UCSD-AML1 (cell line): ENCODE measurements at regions not wholly inside any gene's neighbourhood (a gene's known extent, or its start where the extent isn't known, plus 50 kb on each side); places are given as distances from the start of the nearest gene placed in this dataset.

Source experiments
- DNase-seq: peaks from one replicate; lab custom pipeline; 2025; ENCODE audit not compliant: unreplicated experiment; lab: John Stamatoyannopoulos, UW

DNA sequence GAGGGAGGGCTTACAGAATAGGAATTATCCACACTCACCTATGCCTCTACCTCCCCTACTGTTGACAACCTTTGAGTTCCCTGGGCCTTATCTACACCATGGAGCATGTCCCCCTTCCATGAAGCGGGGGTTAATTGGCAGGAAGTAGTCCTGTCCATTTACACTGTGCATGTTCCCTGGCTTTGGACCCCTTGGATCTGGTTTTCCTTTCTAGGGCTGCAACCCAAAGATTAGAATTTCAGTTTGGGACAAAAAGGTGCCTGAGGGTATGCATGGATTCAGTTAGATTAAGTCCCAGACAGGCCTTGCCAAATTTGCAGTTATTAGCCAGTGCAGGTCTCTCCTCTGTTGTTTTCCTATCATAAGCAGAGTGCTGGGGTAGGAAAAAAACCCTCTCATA, 180.3 kb downstream of the CMPK2 start:
- no peak for DNase-seq

GRCh38 chr2:6692056-6692455, 173.7 kb downstream of the CMPK2 start:
- no peak for DNase-seq

DNA sequence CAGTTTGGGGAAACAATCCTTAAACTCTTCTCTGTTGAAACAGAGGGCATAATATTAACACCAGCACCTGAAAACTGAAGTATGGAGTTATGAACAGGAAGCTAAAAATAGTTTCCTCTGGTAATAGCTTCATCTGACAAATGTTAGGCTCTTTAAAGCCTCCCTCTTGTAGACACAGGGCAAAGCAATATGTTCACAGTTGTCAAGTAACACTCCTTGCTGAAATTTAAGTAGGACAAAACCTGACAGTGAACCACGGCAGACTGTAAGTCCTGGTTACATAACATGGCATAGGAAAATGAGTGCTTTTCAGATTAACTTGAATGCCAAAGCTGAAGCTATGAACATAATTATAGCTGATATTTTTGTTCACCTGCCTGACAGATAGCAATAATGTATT, 172.9 kb downstream of the CMPK2 start:
- DNase-seq = no peak

DNA sequence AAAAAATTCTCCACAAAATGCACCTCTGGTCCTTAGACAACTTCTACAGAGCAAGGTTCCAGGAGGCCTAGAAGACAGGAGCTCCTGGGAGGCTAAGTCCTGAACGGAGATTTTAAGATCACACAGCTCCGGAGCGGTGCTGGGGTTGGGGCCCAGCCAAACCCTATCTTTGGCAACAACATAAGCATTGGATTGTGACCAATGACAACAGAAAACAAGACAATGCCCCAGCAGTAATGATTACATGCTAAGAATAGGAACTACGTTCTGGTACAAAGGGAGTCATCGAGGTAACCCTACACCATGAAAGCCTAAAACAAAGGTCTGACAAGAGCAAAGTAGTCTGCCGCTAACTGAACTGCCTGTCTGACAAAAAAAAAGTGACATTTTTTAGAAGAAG, 171.2 kb downstream of the CMPK2 start:
- no peak for DNase-seq

DNA sequence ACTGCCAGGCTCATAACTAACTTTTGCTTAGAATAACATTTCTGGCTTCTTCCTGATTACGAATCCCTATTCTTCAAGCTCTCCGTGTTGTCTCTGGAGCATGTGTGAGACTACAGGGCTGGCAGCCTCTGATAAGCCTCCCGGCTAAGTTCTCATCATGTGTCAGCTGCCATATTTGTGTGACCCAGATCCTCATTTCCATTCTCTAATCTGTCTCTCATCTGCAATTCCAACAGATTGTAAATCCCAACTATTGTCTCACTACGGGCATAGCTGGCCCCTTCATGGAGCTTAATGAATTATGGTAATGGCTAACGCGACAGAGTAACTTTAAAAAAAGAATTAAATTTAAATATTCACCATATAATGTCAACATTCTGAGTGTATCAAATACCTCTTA, 165.4 kb downstream of the CMPK2 start:
- DNase-seq = no peak

GRCh38 chr2:6704077-6704476, 161.6 kb downstream of the CMPK2 start:
- no peak for DNase-seq

DNA sequence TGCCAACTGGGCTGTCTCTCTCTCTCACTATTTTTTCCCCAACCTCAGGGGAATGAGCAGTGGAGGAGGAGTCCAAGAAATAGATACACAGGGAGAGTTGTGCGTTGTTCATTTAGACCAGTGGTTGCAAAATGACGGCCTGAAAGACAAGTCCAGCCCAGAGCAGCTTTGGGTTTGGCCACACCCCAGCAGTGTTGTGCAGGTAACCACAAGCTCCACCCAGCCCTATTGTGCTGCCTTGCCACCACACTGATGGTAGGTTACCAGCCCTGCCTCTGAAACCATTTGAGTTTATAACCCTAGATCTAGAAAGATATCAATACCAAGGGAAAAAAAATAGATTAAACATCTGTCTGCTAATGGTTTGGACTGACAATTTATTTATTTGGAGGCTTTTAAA, 144.3 kb downstream of the CMPK2 start:
- DNase-seq = no peak

- DNase-seq = no peak
These were observed 143.1 kb downstream of the CMPK2 start for GRCh38 chr2:6722574-6722973.

DNA sequence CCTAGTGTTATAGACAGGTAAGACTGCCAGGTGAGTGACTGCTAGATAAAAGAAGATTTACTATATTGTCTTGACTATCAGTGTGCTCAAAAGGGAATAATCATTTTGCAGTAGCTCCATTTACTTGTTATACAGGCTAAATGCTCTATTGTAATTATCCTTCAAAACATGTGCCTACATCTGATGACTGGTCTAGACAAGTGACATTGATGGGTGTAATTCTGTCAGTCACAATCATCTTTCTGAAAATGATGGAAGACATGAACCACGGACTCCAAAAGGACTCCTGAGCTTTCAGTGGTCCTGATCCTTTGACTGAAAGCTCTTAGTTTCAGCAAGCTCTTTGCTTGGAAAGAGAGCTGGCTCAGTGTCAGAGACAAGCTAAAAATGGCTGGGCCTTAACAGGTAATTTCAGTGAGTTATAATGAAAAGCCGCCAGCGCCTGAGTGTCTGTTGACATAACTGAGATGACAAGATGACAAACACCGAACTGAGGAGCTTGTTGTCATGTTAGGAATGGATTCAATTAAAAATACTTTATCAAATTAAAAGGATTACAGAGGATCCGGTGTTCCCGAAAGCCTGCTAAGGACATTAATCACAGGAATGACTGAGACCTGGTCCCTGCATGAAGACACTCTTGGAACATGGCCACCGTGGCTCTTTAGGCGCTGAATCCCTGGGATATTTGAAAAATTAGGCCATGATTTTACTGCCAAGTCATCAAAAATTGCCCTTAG, 141.7 kb downstream of the CMPK2 start:
- no peak for DNase-seq

DNA sequence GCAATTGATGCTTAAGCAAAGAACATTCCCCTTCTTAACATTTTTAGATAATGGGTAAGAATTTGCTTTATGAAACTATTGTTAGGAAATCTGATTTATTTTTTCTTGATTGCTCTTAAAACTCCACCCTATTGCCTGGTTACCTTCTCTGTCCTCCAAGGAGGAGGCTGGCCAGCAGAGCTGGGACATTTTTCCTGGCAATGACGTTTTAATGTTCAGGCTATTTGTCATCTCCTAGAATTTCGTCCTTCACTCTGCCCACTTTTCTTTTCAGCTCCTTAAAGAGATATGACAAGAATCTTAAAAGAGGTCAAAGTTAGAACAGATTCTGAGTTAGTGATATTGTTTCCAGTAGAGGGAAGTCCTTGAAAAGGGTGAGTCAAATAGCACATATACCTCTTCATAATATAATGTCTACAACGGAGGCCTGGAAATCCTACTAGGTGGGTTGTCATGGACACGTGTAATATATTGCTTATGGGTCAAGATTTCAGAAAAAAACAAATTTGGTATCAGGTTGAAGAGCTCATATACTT, 141.0 kb downstream of the CMPK2 start:
- DNase-seq = no peak

GRCh38 chr2:6728156-6728555, 137.6 kb downstream of the CMPK2 start:
- DNase-seq = no peak

- DNase-seq = no peak
These were observed 135.7 kb downstream of the CMPK2 start for GRCh38 chr2:6730003-6730402.

DNA sequence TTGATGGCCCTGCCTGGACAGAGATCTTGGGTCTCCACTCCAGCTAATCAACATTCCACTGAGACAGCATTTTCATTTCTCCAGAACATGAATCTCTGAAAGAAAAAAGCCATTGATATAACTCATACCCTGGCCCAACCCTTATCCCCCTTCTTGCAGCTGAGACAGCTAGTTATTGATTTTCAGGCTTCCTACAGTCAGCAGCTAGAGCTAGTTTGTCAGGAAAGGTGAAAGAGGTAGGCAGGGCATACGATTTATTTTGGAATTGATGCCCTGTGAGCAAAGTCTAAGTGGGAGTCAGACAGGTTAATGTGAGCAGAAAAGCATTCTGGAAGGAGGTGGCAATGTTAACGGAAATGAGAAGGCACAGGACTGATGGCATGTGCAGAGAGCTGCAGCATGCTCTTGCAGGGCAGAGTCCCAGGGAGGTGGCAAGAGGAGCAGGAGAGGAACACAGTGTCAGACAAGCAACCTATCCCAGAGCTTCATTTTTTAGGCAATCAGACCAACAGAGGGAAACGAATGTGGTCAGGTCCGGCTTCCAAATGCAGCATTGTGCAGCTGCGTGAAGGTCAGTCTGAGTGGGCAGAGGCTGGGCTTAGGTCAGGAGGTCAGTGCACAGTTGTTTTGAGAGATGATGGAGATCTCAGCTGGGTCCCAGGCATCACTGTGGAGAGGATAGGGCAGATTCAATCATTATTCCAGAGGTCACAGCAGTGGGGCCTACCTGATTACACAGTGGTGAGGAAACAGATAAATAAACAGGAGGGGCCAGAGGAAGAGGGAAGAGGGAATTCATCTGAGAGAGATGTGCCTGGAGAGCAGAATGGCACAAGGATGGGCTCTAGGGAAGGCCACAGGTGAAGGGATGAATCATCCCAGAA, 134.8 kb downstream of the CMPK2 start:
- no peak for DNase-seq

- DNase-seq = no peak
These were observed 126.2 kb downstream of the CMPK2 start for GRCh38 chr2:6739547-6739946.

DNA sequence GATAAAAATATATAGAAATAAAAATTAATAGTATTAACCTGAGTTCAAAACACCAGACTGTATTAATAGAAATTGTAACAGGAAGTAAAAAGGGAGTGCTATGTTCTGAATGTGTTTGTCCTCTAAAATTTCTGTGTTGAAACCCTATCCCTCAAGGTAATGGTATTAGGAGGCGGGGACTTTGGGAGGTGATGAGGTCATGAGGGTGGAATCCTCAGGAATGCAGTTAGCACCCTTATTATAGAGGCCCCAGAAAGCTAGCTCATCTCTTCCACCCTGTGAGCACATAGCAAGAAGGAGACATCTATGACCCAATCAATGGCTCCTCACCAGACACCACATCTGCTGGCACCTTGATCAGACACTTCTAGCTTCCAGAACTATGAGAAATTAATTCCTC, 124.5 kb downstream of the CMPK2 start:
- no peak for DNase-seq

- no peak for DNase-seq
These were observed 121.7 kb downstream of the CMPK2 start for GRCh38 chr2:6744038-6744437.

GRCh38 chr2:6747433-6747832, 118.3 kb downstream of the CMPK2 start:
- no peak for DNase-seq

- DNase-seq = no peak
These were observed 117.2 kb downstream of the CMPK2 start for GRCh38 chr2:6748406-6749067.

DNA sequence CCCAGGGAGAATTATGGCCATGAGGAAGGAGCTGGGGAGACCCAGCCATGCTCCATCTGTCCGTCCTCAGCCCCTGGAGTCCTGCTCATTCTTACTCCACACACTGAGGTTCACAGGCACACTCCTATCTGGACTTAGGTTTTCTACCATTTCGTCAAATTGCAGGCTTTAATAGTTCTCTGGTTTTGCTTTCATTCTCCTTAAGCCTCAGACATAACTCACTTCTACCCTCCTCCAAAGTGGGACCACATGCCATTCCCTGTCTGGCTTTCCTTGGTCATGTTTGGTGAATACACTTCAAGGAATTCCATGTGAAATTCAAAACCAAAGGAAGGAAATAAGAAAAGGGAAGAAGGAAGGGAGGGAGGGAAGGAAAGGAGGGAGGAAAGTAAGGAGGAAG, 115.7 kb downstream of the CMPK2 start:
- DNase-seq = no peak

GRCh38 chr2:6750411-6751158, 115.1 kb downstream of the CMPK2 start:
- no peak for DNase-seq

GRCh38 chr2:6754419-6754818, 111.3 kb downstream of the CMPK2 start:
- DNase-seq = no peak
